GM23338 (cell line): ENCODE measurements at regions not wholly inside any gene's neighbourhood (a gene's known extent, or its start where the extent isn't known, plus 50 kb on each side); places are given as distances from the start of the nearest gene placed in this dataset.

Experiments
- ATAC-seq: fragments of 200-7000 bp; cut with Tn5 transposase; 3 replicates; pipeline ENCODE4 v1.9.1; 2020
- DNase-seq: peaks from one replicate; pipeline ENCODE4 v3.0.0-alpha.2; 2015; ENCODE audit warnings: low spot score
- H2AFZ ChIP-seq: fragments of 200-600 bp; sonication (generic); 2 replicates; pipeline ENCODE4 v1.8.0; 2016; ENCODE audit warnings: antibody characterized with exemption, mild to moderate bottlenecking, moderate library complexity
- H3F3A ChIP-seq: fragments of 200-600 bp; sonication (generic); replicated peaks from 2 replicates; pipeline ENCODE4 v1.8.0; 2017; ENCODE audit warnings: antibody characterized with exemption, mixed run types, low read depth
- H3K27ac ChIP-seq: fragments of 200-600 bp; sonication (generic); 2 replicates; pipeline ENCODE4 v1.6.1; 2016; ENCODE audit warnings: low read depth
- H3K27me3 ChIP-seq: fragments of 200-600 bp; sonication (generic); 2 replicates; pipeline ENCODE4 v1.8.0; 2016; ENCODE audit warnings: mild to moderate bottlenecking, mixed run types, moderate library complexity; ENCODE audit not compliant: insufficient read depth
- H3K36me3 ChIP-seq: fragments of 200-600 bp; sonication (generic); 2 replicates; pipeline ENCODE4 v1.8.0; 2016; ENCODE audit warnings: mild to moderate bottlenecking; ENCODE audit not compliant: insufficient read depth
- H3K4me1 ChIP-seq: fragments of 200-600 bp; sonication (generic); 2 replicates; pipeline ENCODE4 v1.8.0; 2016; ENCODE audit warnings: mild to moderate bottlenecking, moderate library complexity; ENCODE audit not compliant: insufficient read depth
- H3K4me2 ChIP-seq: fragments of 200-600 bp; sonication (generic); 2 replicates; pipeline ENCODE4 v1.7.1; 2017; ENCODE audit warnings: mixed run types
- H3K4me3 ChIP-seq: fragments of 200-600 bp; sonication (generic); 2 replicates; pipeline ENCODE4 v1.6.1; 2016; ENCODE audit warnings: mixed run types
- H3K79me2 ChIP-seq: fragments of 200-600 bp; sonication (generic); replicated peaks from 2 replicates; pipeline ENCODE4 v1.8.0; 2017; ENCODE audit warnings: mild to moderate bottlenecking; ENCODE audit not compliant: insufficient read depth
- H3K9me2 ChIP-seq: fragments of 200-600 bp; sonication (generic); 2 replicates; pipeline ENCODE4 v1.8.0; 2017; ENCODE audit not compliant: insufficient read depth
- H4K20me1 ChIP-seq: fragments of 200-600 bp; sonication (generic); replicated peaks from 2 replicates; pipeline ENCODE4 v1.8.0; 2017; ENCODE audit warnings: mild to moderate bottlenecking; ENCODE audit not compliant: insufficient read depth
- H3K27ac Mint-ChIP-seq: 2 replicates; pipeline ENCODE4 v1.8.0; 2020; ENCODE audit warnings: inconsistent platforms, mild to moderate bottlenecking, moderate library complexity, mixed read lengths
- H3K27me3 Mint-ChIP-seq: 3 replicates; pipeline ENCODE4 v1.8.0; 2022; ENCODE audit warnings: low read depth, mild to moderate bottlenecking, moderate library complexity, mixed read lengths, inconsistent platforms; ENCODE audit not compliant: insufficient read depth, poor library complexity
- H3K36me3 Mint-ChIP-seq: 3 replicates; pipeline ENCODE4 v1.8.0; 2021; ENCODE audit warnings: low read depth, mild to moderate bottlenecking, inconsistent platforms, moderate library complexity, mixed read lengths
- H3K4me1 Mint-ChIP-seq: 3 replicates; pipeline ENCODE4 v1.8.0; 2020; ENCODE audit warnings: mild to moderate bottlenecking, inconsistent platforms, mixed read lengths
- H3K4me3 Mint-ChIP-seq: 3 replicates; pipeline ENCODE4 v1.8.0; 2021; ENCODE audit warnings: moderate library complexity, mild to moderate bottlenecking, inconsistent platforms, mixed read lengths
- H3K9me3 Mint-ChIP-seq: 3 replicates; pipeline ENCODE4 v1.8.0; 2020; ENCODE audit warnings: moderate library complexity, mild to moderate bottlenecking, inconsistent platforms, mixed read lengths
- EZH2 ChIP-seq: fragments of 200-600 bp; sonication (generic); IDR thresholded peaks from one replicate; pipeline ENCODE4 v1.8.0; 2017; ENCODE audit warnings: antibody characterized with exemption, mild to moderate bottlenecking, low read depth; ENCODE audit not compliant: unreplicated experiment
- EZH2phosphoT487 ChIP-seq: fragments of 200-600 bp; sonication (generic); IDR thresholded peaks from one replicate; pipeline ENCODE4 v1.8.1; 2018; ENCODE audit warnings: antibody characterized with exemption; ENCODE audit not compliant: unreplicated experiment
- JUNB ChIP-seq: IDR thresholded peaks from one replicate; pipeline ENCODE4 v1.6.1; 2016; ENCODE audit warnings: antibody characterized with exemption; ENCODE audit not compliant: unreplicated experiment
- POLR2AphosphoS5 ChIP-seq: IDR thresholded peaks from 2 replicates; pipeline ENCODE4 v1.6.1; 2016; ENCODE audit warnings: antibody characterized with exemption, low read depth
- STAT1 ChIP-seq: IDR thresholded peaks from one replicate; pipeline ENCODE4 v1.6.1; 2016; ENCODE audit warnings: antibody characterized with exemption; ENCODE audit not compliant: unreplicated experiment
- ZNF114 ChIP-seq: fragments of 250-450 bp; sonication (Bioruptor Pico); IDR thresholded peaks from 2 replicates; pipeline ENCODE4 v1.5.0; 2020; ENCODE audit warnings: mild to moderate bottlenecking, moderate library complexity
- ZNF331 ChIP-seq: fragments of 250-450 bp; sonication (Bioruptor Pico); IDR thresholded peaks from 2 replicates; pipeline ENCODE4 v1.5.0; 2020; ENCODE audit warnings: low read depth, mild to moderate bottlenecking, moderate library complexity
- TF ChIP-seq, protein P1 (sequence below): IDR thresholded peaks from 2 replicates; pipeline ENCODE4 v1.6.1; 2016; ENCODE audit warnings: antibody characterized with exemption
- TF ChIP-seq, protein P2 (sequence below), 2 experiments: fragments of 200-600 bp in 1 of 2; sonication (generic) in 1 of 2; conservative IDR thresholded peaks; 2 replicates each; pipeline versions ENCODE4 v1.5.1 to v1.6.1; 2016 to 2017; ENCODE audit warnings: antibody characterized with exemption in 2 of 2, low read depth in 2 of 2, mild to moderate bottlenecking in 2 of 2, moderate library complexity in 1 of 2
- TF ChIP-seq, protein P3 (sequence below): fragments of 250-450 bp; sonication (Bioruptor Pico); IDR thresholded peaks from 2 replicates; pipeline ENCODE4 v1.5.0; 2020; ENCODE audit warnings: mild to moderate bottlenecking, moderate library complexity

DNA sequence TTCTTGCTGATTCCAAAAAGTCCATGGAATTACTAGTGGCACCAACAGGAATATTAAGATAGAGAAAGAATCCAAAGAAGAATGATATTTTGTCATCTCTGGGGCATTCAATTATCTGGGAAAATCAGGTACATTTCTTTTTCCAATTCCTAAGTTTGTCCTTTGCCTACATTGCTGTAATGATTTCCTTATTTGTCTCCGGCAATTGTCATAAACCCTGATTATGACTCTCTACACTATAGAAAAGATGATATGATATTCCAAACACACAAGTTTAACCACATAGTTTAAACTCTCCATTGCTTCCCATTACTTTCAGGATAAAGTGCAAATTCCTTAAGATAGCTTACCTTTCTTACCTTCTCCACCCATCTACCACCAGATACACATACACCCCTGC, 647.0 kb downstream of the PLPP3 start (continued):
- TF ChIP-seq, protein P1, sequence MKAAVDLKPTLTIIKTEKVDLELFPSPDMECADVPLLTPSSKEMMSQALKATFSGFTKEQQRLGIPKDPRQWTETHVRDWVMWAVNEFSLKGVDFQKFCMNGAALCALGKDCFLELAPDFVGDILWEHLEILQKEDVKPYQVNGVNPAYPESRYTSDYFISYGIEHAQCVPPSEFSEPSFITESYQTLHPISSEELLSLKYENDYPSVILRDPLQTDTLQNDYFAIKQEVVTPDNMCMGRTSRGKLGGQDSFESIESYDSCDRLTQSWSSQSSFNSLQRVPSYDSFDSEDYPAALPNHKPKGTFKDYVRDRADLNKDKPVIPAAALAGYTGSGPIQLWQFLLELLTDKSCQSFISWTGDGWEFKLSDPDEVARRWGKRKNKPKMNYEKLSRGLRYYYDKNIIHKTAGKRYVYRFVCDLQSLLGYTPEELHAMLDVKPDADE = no peak
- TF ChIP-seq JUNB (no peak), POLR2AphosphoS5 (no peak)

DNA sequence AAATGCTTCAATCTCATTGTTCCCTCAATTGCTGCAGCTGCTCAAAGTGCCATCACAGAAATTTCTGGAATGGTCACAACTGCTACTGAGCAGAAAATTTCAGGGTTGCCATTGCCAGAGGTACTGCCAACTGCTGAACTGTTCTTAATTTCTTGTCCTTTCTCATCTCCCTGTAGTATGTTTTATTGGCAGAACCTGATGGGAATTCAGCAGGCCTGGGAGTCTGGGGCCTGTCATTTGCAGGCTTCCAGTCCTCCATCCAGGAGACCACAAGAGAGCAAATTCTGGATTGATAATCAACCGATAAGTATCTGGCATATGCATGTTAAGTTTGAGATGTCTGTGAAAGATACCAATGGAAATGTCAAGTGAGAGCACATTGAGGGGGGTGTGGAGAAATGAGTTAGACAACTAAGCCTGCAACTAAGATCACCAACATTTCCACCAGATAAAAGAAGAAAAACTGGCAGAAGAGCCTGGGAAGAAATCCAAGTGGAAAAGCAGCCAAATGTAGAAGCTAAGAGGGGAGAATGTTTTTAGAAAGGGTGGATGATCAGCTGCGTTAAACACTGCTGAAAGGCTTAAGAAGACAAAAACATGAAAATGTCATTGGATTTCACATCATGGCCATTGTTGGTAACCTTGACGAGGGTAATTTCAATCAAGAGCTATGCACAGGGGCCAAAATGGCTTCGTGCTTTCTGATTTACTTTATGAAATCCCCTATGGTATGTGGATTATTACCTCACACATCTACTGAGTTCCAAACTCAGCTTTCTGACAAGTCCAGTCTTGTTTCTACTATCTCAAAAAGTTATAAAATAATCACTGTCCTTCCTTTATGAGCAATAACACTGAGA, 648.1 kb downstream of the PLPP3 start:
- no peak overlapping the region for H3K27ac Mint-ChIP-seq
- TF ChIP-seq EZH2phosphoT487 = no peak
- no peak for TF ChIP-seq POLR2AphosphoS5
- no peak for TF ChIP-seq EZH2
- TF ChIP-seq ZNF114 (CRISPR knock-in tag) = no peak
- no peak for TF ChIP-seq JUNB
- no peak for TF ChIP-seq STAT1
- TF ChIP-seq ZNF331 (CRISPR knock-in tag) = no peak
- TF ChIP-seq, protein P1 = no peak
- TF ChIP-seq, protein P2, sequence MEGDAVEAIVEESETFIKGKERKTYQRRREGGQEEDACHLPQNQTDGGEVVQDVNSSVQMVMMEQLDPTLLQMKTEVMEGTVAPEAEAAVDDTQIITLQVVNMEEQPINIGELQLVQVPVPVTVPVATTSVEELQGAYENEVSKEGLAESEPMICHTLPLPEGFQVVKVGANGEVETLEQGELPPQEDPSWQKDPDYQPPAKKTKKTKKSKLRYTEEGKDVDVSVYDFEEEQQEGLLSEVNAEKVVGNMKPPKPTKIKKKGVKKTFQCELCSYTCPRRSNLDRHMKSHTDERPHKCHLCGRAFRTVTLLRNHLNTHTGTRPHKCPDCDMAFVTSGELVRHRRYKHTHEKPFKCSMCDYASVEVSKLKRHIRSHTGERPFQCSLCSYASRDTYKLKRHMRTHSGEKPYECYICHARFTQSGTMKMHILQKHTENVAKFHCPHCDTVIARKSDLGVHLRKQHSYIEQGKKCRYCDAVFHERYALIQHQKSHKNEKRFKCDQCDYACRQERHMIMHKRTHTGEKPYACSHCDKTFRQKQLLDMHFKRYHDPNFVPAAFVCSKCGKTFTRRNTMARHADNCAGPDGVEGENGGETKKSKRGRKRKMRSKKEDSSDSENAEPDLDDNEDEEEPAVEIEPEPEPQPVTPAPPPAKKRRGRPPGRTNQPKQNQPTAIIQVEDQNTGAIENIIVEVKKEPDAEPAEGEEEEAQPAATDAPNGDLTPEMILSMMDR (conservative IDR thresholded peaks at IDR 0.05; ENCODE audit: low read depth in 2 of 2) = no peak
- TF ChIP-seq, protein P3, sequence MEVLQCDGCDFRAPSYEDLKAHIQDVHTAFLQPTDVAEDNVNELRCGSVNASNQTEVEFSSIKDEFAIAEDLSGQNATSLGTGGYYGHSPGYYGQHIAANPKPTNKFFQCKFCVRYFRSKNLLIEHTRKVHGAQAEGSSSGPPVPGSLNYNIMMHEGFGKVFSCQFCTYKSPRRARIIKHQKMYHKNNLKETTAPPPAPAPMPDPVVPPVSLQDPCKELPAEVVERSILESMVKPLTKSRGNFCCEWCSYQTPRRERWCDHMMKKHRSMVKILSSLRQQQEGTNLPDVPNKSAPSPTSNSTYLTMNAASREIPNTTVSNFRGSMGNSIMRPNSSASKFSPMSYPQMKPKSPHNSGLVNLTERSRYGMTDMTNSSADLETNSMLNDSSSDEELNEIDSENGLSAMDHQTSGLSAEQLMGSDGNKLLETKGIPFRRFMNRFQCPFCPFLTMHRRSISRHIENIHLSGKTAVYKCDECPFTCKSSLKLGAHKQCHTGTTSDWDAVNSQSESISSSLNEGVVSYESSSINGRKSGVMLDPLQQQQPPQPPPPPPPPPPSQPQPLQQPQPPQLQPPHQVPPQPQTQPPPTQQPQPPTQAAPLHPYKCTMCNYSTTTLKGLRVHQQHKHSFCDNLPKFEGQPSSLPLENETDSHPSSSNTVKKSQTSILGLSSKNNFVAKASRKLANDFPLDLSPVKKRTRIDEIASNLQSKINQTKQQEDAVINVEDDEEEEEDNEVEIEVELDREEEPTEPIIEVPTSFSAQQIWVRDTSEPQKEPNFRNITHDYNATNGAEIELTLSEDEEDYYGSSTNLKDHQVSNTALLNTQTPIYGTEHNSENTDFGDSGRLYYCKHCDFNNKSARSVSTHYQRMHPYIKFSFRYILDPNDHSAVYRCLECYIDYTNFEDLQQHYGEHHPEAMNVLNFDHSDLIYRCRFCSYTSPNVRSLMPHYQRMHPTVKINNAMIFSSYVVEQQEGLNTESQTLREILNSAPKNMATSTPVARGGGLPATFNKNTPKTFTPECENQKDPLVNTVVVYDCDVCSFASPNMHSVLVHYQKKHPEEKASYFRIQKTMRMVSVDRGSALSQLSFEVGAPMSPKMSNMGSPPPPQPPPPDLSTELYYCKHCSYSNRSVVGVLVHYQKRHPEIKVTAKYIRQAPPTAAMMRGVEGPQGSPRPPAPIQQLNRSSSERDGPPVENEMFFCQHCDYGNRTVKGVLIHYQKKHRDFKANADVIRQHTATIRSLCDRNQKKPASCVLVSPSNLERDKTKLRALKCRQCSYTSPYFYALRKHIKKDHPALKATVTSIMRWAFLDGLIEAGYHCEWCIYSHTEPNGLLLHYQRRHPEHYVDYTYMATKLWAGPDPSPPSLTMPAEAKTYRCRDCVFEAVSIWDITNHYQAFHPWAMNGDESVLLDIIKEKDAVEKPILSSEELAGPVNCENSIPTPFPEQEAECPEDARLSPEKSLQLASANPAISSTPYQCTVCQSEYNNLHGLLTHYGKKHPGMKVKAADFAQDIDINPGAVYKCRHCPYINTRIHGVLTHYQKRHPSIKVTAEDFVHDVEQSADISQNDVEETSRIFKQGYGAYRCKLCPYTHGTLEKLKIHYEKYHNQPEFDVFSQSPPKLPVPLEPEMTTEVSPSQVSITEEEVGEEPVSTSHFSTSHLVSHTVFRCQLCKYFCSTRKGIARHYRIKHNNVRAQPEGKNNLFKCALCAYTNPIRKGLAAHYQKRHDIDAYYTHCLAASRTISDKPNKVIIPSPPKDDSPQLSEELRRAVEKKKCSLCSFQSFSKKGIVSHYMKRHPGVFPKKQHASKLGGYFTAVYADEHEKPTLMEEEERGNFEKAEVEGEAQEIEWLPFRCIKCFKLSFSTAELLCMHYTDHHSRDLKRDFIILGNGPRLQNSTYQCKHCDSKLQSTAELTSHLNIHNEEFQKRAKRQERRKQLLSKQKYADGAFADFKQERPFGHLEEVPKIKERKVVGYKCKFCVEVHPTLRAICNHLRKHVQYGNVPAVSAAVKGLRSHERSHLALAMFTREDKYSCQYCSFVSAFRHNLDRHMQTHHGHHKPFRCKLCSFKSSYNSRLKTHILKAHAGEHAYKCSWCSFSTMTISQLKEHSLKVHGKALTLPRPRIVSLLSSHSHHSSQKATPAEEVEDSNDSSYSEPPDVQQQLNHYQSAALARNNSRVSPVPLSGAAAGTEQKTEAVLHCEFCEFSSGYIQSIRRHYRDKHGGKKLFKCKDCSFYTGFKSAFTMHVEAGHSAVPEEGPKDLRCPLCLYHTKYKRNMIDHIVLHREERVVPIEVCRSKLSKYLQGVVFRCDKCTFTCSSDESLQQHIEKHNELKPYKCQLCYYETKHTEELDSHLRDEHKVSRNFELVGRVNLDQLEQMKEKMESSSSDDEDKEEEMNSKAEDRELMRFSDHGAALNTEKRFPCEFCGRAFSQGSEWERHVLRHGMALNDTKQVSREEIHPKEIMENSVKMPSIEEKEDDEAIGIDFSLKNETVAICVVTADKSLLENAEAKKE (CRISPR knock-in tag) = no peak

More for the DNA sequence above, 648.1 kb downstream of the PLPP3 start:
- peaks cover 5% of the 10 kb centered on the region for H3K36me3 Mint-ChIP-seq
- no peaks in the 10 kb centered on the region for H3K4me1 Mint-ChIP-seq
- Histone ChIP-seq H4K20me1 (no peaks in the 10 kb centered on the region), H3K79me2 (no peaks in the 10 kb centered on the region), H3K27me3 (no peaks in the 10 kb centered on the region), H3K36me3 (no peaks in the 10 kb centered on the region), H3K27ac (no peak overlapping the region), H3K4me3 (no peak overlapping the region), H3F3A (no peaks in the 10 kb centered on the region), H3K4me2 (no peak overlapping the region), H3K9me2 (peaks cover 12% of the 10 kb centered on the region; the same call in 1 of the 2 replicates), H3K4me1 (no peaks in the 10 kb centered on the region), H2AFZ (no peak overlapping the region)
- ATAC-seq = no peak
- H3K27me3 Mint-ChIP-seq = no peaks in the 10 kb centered on the region
- peaks cover 12% of the 10 kb centered on the region for H3K9me3 Mint-ChIP-seq
- H3K4me3 Mint-ChIP-seq = no peak overlapping the region
- DNase-seq = no peak
